Neural cell (in vitro differentiated cells): ENCODE measurements at regions not wholly inside any gene's neighbourhood (a gene's known extent, or its start where the extent isn't known, plus 50 kb on each side); places are given as distances from the start of the nearest gene placed in this dataset.

ENCODE experiments used
- H2AFZ ChIP-seq: fragments of 200-600, 300-800 bp; sonication (generic), shearing (Covaris generic); 2 replicates; pipeline ENCODE4 v1.6.0; 2014; ENCODE audit warnings: low read depth, mild to moderate bottlenecking, antibody characterized with exemption, low read length, moderate library complexity
- H3F3A ChIP-seq: fragments of 200-600 bp; shearing (Covaris generic); 2 replicates; pipeline ENCODE4 v1.6.1; 2016; ENCODE audit warnings: mild to moderate bottlenecking, moderate library complexity, mixed read lengths, antibody characterized with exemption, low read length; ENCODE audit not compliant: insufficient read depth, poor library complexity, severe bottlenecking
- H3K27ac ChIP-seq: fragments of 200-600, 300-800 bp; sonication (generic), shearing (Covaris generic); 2 replicates; pipeline ENCODE4 v1.5.1; 2014; ENCODE audit warnings: mild to moderate bottlenecking, low read length, moderate library complexity
- H3K27me3 ChIP-seq: fragments of 300-800, 200-600 bp; sonication (generic), shearing (Covaris generic); 2 replicates; pipeline ENCODE4 v1.6.0; 2014; ENCODE audit warnings: mild to moderate bottlenecking, low read depth, low read length, moderate library complexity; ENCODE audit not compliant: insufficient read depth
- H3K36me3 ChIP-seq: fragments of 300-800, 200-600 bp; sonication (generic), shearing (Covaris generic); 2 replicates; pipeline ENCODE4 v1.5.1; 2014; ENCODE audit warnings: mild to moderate bottlenecking, antibody characterized with exemption, low read length, moderate library complexity; ENCODE audit not compliant: insufficient read depth
- H3K4me2 ChIP-seq: fragments of 300-800, 200-600 bp; sonication (generic), shearing (Covaris generic); 2 replicates; pipeline ENCODE4 v1.6.0; 2014; ENCODE audit warnings: mild to moderate bottlenecking, low read length
- H3K4me3 ChIP-seq: fragments of 300-800, 200-600 bp; sonication (generic), shearing (Covaris generic); 2 replicates; pipeline ENCODE4 v1.5.1; 2014; ENCODE audit warnings: mild to moderate bottlenecking, low read length, moderate library complexity
- H3K79me2 ChIP-seq: fragments of 200-600 bp; shearing (Covaris generic); replicated peaks from 2 replicates; pipeline ENCODE4 v1.6.0; 2014; ENCODE audit warnings: mild to moderate bottlenecking, low read length, moderate library complexity; ENCODE audit not compliant: insufficient read depth
- H3K9ac ChIP-seq: fragments of 300-800, 200-600 bp; sonication (generic), shearing (Covaris generic); 2 replicates; pipeline ENCODE4 v1.6.1; 2016; ENCODE audit warnings: mild to moderate bottlenecking, low read length, mixed read lengths
- H3K9me2 ChIP-seq: fragments of 200-600 bp; shearing (Covaris generic); 2 replicates; pipeline ENCODE4 v1.6.1; 2016; ENCODE audit warnings: mild to moderate bottlenecking, low read length, mixed read lengths; ENCODE audit not compliant: insufficient read depth
- H3K9me3 ChIP-seq: fragments of 200-600, 300-800 bp; sonication (generic), shearing (Covaris generic); 2 replicates; pipeline ENCODE4 v1.6.1; 2016; ENCODE audit warnings: mild to moderate bottlenecking, mixed run types, low read length, moderate library complexity, mixed read lengths
- H4K20me1 ChIP-seq: fragments of 200-600 bp; shearing (Covaris generic); 2 replicates; pipeline ENCODE4 v1.6.1; 2016; ENCODE audit warnings: mild to moderate bottlenecking, mixed run types; ENCODE audit not compliant: insufficient read depth
- EP300 ChIP-seq: fragments of 450-650 bp; conservative IDR thresholded peaks from 2 replicates; pipeline ENCODE4 v1.6.1; 2014; ENCODE audit warnings: antibody characterized with exemption, mild to moderate bottlenecking, moderate library complexity; ENCODE audit not compliant: poor library complexity, severe bottlenecking
- EZH2 ChIP-seq: fragments of 200-600, 300-800 bp; shearing (Covaris generic), sonication (generic); IDR thresholded peaks from 2 replicates; pipeline ENCODE4 v1.6.1; 2014; ENCODE audit warnings: antibody characterized with exemption, low read length, borderline replicate concordance, mild to moderate bottlenecking; ENCODE audit not compliant: insufficient read depth, poor library complexity, severe bottlenecking
- MXI1 ChIP-seq: fragments of 450-650 bp; conservative IDR thresholded peaks from 2 replicates; pipeline ENCODE4 v1.6.1; 2014; ENCODE audit warnings: antibody characterized with exemption, mild to moderate bottlenecking; ENCODE audit not compliant: poor library complexity, severe bottlenecking
- POLR2AphosphoS5 ChIP-seq: IDR thresholded peaks from 2 replicates; pipeline ENCODE4 v1.6.1; 2012
- RAD21 ChIP-seq: fragments of 450-650 bp; conservative IDR thresholded peaks from 2 replicates; pipeline ENCODE4 v1.6.1; 2014; ENCODE audit warnings: antibody characterized with exemption, mild to moderate bottlenecking, moderate library complexity
- SMC3 ChIP-seq: fragments of 450-650 bp; conservative IDR thresholded peaks from 2 replicates; pipeline ENCODE4 v1.6.1; 2014; ENCODE audit warnings: antibody characterized with exemption, mild to moderate bottlenecking, moderate library complexity; ENCODE audit not compliant: poor library complexity
- TAF1 ChIP-seq: IDR thresholded peaks from 2 replicates; pipeline ENCODE4 v1.6.1; 2012; ENCODE audit warnings: low read depth
- TF ChIP-seq, protein P1 (sequence below): IDR thresholded peaks from 2 replicates; pipeline ENCODE4 v1.6.1; 2012; ENCODE audit warnings: borderline replicate concordance
- TF ChIP-seq, protein P2 (sequence below): fragments of 450-650 bp; IDR thresholded peaks from 2 replicates; pipeline ENCODE4 v1.5.1; 2014; ENCODE audit warnings: antibody characterized with exemption, mild to moderate bottlenecking, moderate library complexity; ENCODE audit not compliant: poor library complexity, severe bottlenecking

DNA sequence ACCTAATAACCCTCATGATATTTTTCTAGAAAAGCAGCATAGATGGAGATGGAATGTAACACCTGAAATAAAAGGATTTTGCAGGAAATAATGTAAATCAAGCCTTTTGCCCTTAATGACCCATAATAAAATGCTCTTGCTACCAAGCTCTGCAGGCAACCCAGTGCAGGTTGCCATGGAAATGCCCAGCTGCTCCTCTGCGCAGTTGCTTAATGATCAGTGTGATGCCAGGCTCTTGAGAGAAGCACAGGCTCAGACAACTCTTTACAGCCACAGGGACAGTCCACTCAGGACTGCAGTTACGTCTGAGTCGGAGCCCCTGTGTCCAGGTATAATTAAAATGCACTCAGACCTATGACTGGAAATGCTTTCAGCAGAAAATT lies 165.5 kb downstream of the LACC1 start:
- Histone ChIP-seq H3K9ac (no peak overlapping the region), H3K4me3 (peak overlapping the region; percentile 16), H3K27me3 (no peaks in the 10 kb centered on the region), H3K27ac (peak overlapping the region; percentile 63), H3F3A (no peaks in the 10 kb centered on the region), H3K36me3 (no peaks in the 10 kb centered on the region), H3K4me2 (no peak overlapping the region), H4K20me1 (no peaks in the 10 kb centered on the region), H3K79me2 (no peaks in the 10 kb centered on the region), H3K9me2 (no peaks in the 10 kb centered on the region), H3K9me3 (no peaks in the 10 kb centered on the region), H2AFZ (no peak overlapping the region)
- TF ChIP-seq MXI1 (no peak), SMC3 (peak; percentile 22), EZH2 (no peak), TAF1 (no peak), POLR2AphosphoS5 (no peak), RAD21 (no peak)
- TF ChIP-seq, protein P1, sequence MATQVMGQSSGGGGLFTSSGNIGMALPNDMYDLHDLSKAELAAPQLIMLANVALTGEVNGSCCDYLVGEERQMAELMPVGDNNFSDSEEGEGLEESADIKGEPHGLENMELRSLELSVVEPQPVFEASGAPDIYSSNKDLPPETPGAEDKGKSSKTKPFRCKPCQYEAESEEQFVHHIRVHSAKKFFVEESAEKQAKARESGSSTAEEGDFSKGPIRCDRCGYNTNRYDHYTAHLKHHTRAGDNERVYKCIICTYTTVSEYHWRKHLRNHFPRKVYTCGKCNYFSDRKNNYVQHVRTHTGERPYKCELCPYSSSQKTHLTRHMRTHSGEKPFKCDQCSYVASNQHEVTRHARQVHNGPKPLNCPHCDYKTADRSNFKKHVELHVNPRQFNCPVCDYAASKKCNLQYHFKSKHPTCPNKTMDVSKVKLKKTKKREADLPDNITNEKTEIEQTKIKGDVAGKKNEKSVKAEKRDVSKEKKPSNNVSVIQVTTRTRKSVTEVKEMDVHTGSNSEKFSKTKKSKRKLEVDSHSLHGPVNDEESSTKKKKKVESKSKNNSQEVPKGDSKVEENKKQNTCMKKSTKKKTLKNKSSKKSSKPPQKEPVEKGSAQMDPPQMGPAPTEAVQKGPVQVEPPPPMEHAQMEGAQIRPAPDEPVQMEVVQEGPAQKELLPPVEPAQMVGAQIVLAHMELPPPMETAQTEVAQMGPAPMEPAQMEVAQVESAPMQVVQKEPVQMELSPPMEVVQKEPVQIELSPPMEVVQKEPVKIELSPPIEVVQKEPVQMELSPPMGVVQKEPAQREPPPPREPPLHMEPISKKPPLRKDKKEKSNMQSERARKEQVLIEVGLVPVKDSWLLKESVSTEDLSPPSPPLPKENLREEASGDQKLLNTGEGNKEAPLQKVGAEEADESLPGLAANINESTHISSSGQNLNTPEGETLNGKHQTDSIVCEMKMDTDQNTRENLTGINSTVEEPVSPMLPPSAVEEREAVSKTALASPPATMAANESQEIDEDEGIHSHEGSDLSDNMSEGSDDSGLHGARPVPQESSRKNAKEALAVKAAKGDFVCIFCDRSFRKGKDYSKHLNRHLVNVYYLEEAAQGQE: no peak
- TF ChIP-seq, protein P2, sequence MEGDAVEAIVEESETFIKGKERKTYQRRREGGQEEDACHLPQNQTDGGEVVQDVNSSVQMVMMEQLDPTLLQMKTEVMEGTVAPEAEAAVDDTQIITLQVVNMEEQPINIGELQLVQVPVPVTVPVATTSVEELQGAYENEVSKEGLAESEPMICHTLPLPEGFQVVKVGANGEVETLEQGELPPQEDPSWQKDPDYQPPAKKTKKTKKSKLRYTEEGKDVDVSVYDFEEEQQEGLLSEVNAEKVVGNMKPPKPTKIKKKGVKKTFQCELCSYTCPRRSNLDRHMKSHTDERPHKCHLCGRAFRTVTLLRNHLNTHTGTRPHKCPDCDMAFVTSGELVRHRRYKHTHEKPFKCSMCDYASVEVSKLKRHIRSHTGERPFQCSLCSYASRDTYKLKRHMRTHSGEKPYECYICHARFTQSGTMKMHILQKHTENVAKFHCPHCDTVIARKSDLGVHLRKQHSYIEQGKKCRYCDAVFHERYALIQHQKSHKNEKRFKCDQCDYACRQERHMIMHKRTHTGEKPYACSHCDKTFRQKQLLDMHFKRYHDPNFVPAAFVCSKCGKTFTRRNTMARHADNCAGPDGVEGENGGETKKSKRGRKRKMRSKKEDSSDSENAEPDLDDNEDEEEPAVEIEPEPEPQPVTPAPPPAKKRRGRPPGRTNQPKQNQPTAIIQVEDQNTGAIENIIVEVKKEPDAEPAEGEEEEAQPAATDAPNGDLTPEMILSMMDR: no peak

DNA sequence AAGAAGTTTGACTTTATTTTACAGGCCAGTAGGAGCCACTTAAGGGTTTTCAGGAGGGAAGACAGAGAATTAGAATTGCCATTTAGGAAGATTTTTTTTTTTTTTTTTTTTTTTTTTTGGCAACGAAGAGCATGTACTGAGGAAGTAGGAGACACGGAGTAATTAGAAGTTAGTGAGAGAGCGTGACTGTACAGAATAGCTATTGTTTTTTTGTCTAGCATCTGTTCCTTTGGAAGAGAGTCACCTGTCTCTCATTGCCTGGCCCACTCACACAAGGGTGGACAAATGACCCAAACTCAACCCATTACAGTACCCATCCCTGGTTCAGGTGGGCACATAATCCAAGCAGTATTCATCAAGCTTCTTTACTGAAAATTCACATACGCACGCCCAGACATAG lies 166.7 kb downstream of the LACC1 start:
- TF ChIP-seq TAF1 (no peak), EP300 (no peak), MXI1 (no peak), POLR2AphosphoS5 (no peak), RAD21 (no peak), SMC3 (no peak), EZH2 (no peak)
- TF ChIP-seq, protein P2: no peak
- TF ChIP-seq, protein P1: no peak
- H3K36me3 ChIP-seq: no peaks in the 10 kb centered on the region
- H4K20me1 ChIP-seq: no peaks in the 10 kb centered on the region
- H3K27ac ChIP-seq: no peak overlapping the region
- no peak overlapping the region for H3K4me2 ChIP-seq
- no peaks in the 10 kb centered on the region for H3K9me3 ChIP-seq
- no peaks in the 10 kb centered on the region for H3F3A ChIP-seq
- no peak overlapping the region for H3K4me3 ChIP-seq
- H2AFZ ChIP-seq: no peak overlapping the region
- H3K9ac ChIP-seq: no peak overlapping the region
- no peaks in the 10 kb centered on the region for H3K9me2 ChIP-seq
- H3K27me3 ChIP-seq: no peaks in the 10 kb centered on the region
- H3K79me2 ChIP-seq: no peaks in the 10 kb centered on the region
